HEK293 (cell line): ENCODE measurements at regions not wholly inside any gene's neighbourhood (a gene's known extent, or its start where the extent isn't known, plus 50 kb on each side); places are given as distances from the start of the nearest gene placed in this dataset.

ENCODE experiments used
- CTCF ChIA-PET: fragments of 350-600 bp; formaldehyde crosslinking; extraction: SDS; loops from one replicate; lab custom pipeline; 2021; ENCODE audit warnings: antibody characterized with exemption; lab: Yijun Ruan, JAX
- POLR2A ChIA-PET: fragments of 300-600 bp; formaldehyde crosslinking; extraction: SDS; loops from one replicate; lab custom pipeline; 2020; ENCODE audit warnings: antibody characterized with exemption, inconsistent platforms; lab: Yijun Ruan, JAX
- H3K27ac ChIP-seq: fragments of 200-500 bp; sonication (Bioruptor generic); 2 replicates; pipeline ENCODE4 v1.5.1; 2014; ENCODE audit warnings: low read depth, low read length, control low read depth, inconsistent platforms; ENCODE audit errors: extremely low read depth
- H3K36me3 ChIP-seq, 2 experiments: fragments of 200-500 bp in 1 of 2; sonication (Bioruptor generic) in 1 of 2; 1 replicate in 1 of 2; 2 replicates in 1 of 2; pipeline ENCODE4 v1.5.1; 2014 to 2017; ENCODE audit warnings: inconsistent platforms in 2 of 2, low read length in 2 of 2; ENCODE audit not compliant: control insufficient read depth in 2 of 2, insufficient read depth in 1 of 2
- H3K4me1 ChIP-seq: fragments of 200-500 bp; sonication (Bioruptor generic); 2 replicates; pipeline ENCODE4 v1.5.1; 2014; ENCODE audit warnings: mild to moderate bottlenecking, low read length, inconsistent platforms; ENCODE audit not compliant: control insufficient read depth, insufficient read depth
- H3K4me3 ChIP-seq: 2 replicates; pipeline ENCODE4 v1.5.1; 2011; ENCODE audit warnings: low read depth, mild to moderate bottlenecking, control low read depth, low read length, moderate library complexity
- H3K9me3 ChIP-seq: fragments of 200-500 bp; sonication (Bioruptor generic); 2 replicates; pipeline ENCODE4 v1.5.1; 2014; ENCODE audit warnings: low read depth, low read length, inconsistent platforms; ENCODE audit not compliant: control insufficient read depth, insufficient read depth
- BCL11A ChIP-seq: fragments of 450-650 bp; formaldehyde crosslinking; IDR thresholded peaks from 2 replicates; pipeline ENCODE4 v1.5.1; 2016; ENCODE audit warnings: low read depth, missing biosample characterization, missing genetic modification characterization
- KLF9 ChIP-seq: fragments of 450-650 bp; formaldehyde crosslinking; IDR thresholded peaks from 2 replicates; pipeline ENCODE4 v1.5.1; 2016; ENCODE audit warnings: missing biosample characterization, missing genetic modification characterization, low read depth
- MEIS1 ChIP-seq: sonication (generic); formaldehyde crosslinking; IDR thresholded peaks from 2 replicates; pipeline ENCODE4 v1.8.1; 2022; ENCODE audit warnings: missing genetic modification reagents, mild to moderate bottlenecking, borderline replicate concordance
- RBAK ChIP-seq: fragments of 450-650 bp; formaldehyde crosslinking; IDR thresholded peaks from 2 replicates; pipeline ENCODE4 v1.5.1; 2016; ENCODE audit warnings: missing biosample characterization, missing genetic modification characterization
- SP3 ChIP-seq: fragments of 450-650 bp; formaldehyde crosslinking; IDR thresholded peaks from 2 replicates; pipeline ENCODE4 v1.5.1; 2016; ENCODE audit warnings: missing biosample characterization, missing genetic modification characterization
- ZBTB20 ChIP-seq: fragments of 450-650 bp; formaldehyde crosslinking; IDR thresholded peaks from 2 replicates; pipeline ENCODE4 v1.5.1; 2016; ENCODE audit warnings: missing biosample characterization, missing genetic modification characterization
- ZBTB26 ChIP-seq: fragments of 450-650 bp; formaldehyde crosslinking; optimal IDR thresholded peaks from 2 replicates; pipeline ENCODE3; 2016; ENCODE audit warnings: missing biosample characterization, mild to moderate bottlenecking, missing genetic modification characterization
- ZNF16 ChIP-seq: fragments of 450-650 bp; formaldehyde crosslinking; IDR thresholded peaks from 2 replicates; pipeline ENCODE4 v1.5.1; 2016; ENCODE audit warnings: low read depth, missing biosample characterization, missing genetic modification characterization
- ZNF48 ChIP-seq: fragments of 450-650 bp; formaldehyde crosslinking; IDR thresholded peaks from 2 replicates; pipeline ENCODE4 v1.5.1; 2016; ENCODE audit warnings: missing biosample characterization, missing genetic modification characterization
- ZNF561 ChIP-seq: fragments of 450-650 bp; IDR thresholded peaks from 2 replicates; pipeline ENCODE4 v1.5.1; 2018; ENCODE audit warnings: missing biosample characterization, missing genetic modification characterization, borderline replicate concordance
- ZNF600 ChIP-seq: fragments of 450-650 bp; formaldehyde crosslinking; IDR thresholded peaks from 2 replicates; pipeline ENCODE4 v1.5.1; 2016; ENCODE audit warnings: missing biosample characterization, missing genetic modification characterization
- ZNF785 ChIP-seq: fragments of 450-650 bp; formaldehyde crosslinking; IDR thresholded peaks from 2 replicates; pipeline ENCODE4 v1.5.1; 2016; ENCODE audit warnings: missing biosample characterization, missing genetic modification characterization
- ZSCAN30 ChIP-seq: fragments of 450-650 bp; IDR thresholded peaks from 2 replicates; pipeline ENCODE4 v1.5.1; 2018; ENCODE audit warnings: missing biosample characterization, mild to moderate bottlenecking, missing genetic modification characterization, moderate library complexity
- TF ChIP-seq, protein P1 (sequence below): fragments of 450-650 bp; formaldehyde crosslinking; IDR thresholded peaks from 2 replicates; pipeline ENCODE4 v1.5.1; 2016; ENCODE audit warnings: missing biosample characterization, missing genetic modification characterization
- TF ChIP-seq, protein P2 (sequence below): fragments of 450-650 bp; formaldehyde crosslinking; IDR thresholded peaks from 2 replicates; pipeline ENCODE4 v1.5.1; 2016; ENCODE audit warnings: missing biosample characterization, missing genetic modification characterization
- TF ChIP-seq, protein P3 (sequence below): fragments of 450-650 bp; formaldehyde crosslinking; IDR thresholded peaks from 2 replicates; pipeline ENCODE4 v1.5.1; 2016; ENCODE audit warnings: missing biosample characterization, missing genetic modification characterization
- TF ChIP-seq, protein P4 (sequence below): fragments of 450-650 bp; formaldehyde crosslinking; IDR thresholded peaks from 2 replicates; pipeline ENCODE4 v1.5.1; 2016; ENCODE audit warnings: missing biosample characterization, missing genetic modification characterization
- TF ChIP-seq, protein P5 (sequence below): fragments of 450-650 bp; formaldehyde crosslinking; IDR thresholded peaks from 2 replicates; pipeline ENCODE4 v1.5.1; 2016; ENCODE audit warnings: missing biosample characterization, missing genetic modification characterization
- TF ChIP-seq, protein P6 (sequence below): fragments of 450-650 bp; formaldehyde crosslinking; IDR thresholded peaks from 2 replicates; pipeline ENCODE4 v1.5.1; 2017; ENCODE audit warnings: missing biosample characterization, missing genetic modification characterization

DNA sequence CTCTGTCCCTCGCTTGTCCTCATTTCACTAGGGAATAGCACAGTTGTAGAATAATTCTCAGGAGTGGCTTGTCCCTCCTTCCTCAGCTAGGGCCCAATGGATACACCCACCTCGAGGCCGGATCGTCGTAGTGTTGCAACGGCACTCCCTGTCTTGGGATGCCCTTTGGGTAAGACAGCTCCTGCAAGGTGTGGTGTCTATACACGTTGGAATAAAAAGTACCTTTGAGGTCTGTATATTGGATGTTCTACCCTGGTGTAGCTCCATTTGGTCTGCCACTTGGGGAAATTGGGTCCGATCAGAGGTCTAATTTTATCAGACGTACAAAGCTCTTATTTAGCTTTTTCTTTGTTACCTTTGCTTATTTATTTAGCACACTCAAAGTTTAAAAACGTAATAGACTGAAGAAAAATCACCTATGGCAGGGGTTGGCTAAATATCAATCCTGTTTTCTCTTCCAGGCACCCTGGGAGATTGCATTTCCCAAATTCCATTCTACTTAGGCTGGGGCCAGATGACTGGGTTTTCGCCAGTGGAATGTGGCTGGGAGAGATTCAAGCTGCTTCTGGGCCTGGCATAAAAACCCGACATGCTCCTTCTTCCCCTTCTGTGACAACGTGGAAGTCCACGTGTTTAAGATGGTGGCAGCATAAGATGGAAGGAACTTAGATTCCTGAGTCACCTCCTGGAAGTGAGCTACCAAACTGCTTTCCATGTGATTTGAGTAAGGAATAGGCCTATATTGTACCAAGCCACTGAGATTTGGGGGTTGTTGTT is 82.3 kb upstream of the CD83 start (continued):
- TF ChIP-seq, protein P1, sequence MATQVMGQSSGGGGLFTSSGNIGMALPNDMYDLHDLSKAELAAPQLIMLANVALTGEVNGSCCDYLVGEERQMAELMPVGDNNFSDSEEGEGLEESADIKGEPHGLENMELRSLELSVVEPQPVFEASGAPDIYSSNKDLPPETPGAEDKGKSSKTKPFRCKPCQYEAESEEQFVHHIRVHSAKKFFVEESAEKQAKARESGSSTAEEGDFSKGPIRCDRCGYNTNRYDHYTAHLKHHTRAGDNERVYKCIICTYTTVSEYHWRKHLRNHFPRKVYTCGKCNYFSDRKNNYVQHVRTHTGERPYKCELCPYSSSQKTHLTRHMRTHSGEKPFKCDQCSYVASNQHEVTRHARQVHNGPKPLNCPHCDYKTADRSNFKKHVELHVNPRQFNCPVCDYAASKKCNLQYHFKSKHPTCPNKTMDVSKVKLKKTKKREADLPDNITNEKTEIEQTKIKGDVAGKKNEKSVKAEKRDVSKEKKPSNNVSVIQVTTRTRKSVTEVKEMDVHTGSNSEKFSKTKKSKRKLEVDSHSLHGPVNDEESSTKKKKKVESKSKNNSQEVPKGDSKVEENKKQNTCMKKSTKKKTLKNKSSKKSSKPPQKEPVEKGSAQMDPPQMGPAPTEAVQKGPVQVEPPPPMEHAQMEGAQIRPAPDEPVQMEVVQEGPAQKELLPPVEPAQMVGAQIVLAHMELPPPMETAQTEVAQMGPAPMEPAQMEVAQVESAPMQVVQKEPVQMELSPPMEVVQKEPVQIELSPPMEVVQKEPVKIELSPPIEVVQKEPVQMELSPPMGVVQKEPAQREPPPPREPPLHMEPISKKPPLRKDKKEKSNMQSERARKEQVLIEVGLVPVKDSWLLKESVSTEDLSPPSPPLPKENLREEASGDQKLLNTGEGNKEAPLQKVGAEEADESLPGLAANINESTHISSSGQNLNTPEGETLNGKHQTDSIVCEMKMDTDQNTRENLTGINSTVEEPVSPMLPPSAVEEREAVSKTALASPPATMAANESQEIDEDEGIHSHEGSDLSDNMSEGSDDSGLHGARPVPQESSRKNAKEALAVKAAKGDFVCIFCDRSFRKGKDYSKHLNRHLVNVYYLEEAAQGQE = no peak
- TF ChIP-seq RBAK (tag by site-specific recombination) (no peak), SP3 (tag by site-specific recombination) (no peak), BCL11A (no peak), ZNF600 (no peak), ZNF16 (tag by site-specific recombination) (no peak), KLF9 (no peak), ZNF48 (tag by site-specific recombination) (no peak), MEIS1 (CRISPR knock-in tag) (no peak)

GRCh38 chr6:14035874-14036273 is 81.7 kb upstream of the CD83 start:
- Histone ChIP-seq H3K27ac (no peak overlapping the region), H3K4me1 (no peaks in the 10 kb centered on the region)
- CTCF ChIA-PET = interaction anchor here (0.5 to 7.5 kb wide), 7 partner anchors 9 to 131 kb away, joined by 3 to 61 read pairs (median 5); partner anchors contain the start of gene RNF182

GRCh38 chr6:14036911-14037310 is 80.7 kb upstream of the CD83 start:
- Histone ChIP-seq H3K27ac (no peak overlapping the region), H3K36me3 (no peaks in the 10 kb centered on the region), H3K4me3 (no peak overlapping the region), H3K9me3 (no peaks in the 10 kb centered on the region), H3K4me1 (no peaks in the 10 kb centered on the region)
- ChIA-PET POLR2A (no interaction called here), CTCF (interaction anchor here (0.9 to 7.5 kb wide), 5 partner anchors 10 to 130 kb away, joined by 3 to 61 read pairs (median 20); no protein-coding TSS in a partner anchor)
- TF ChIP-seq ZBTB26 (tag by site-specific recombination) (no peak), ZNF561 (tag by site-specific recombination) (no peak), ZNF785 (tag by site-specific recombination) (no peak), ZSCAN30 (tag by site-specific recombination) (no peak)
- TF ChIP-seq, protein P2, sequence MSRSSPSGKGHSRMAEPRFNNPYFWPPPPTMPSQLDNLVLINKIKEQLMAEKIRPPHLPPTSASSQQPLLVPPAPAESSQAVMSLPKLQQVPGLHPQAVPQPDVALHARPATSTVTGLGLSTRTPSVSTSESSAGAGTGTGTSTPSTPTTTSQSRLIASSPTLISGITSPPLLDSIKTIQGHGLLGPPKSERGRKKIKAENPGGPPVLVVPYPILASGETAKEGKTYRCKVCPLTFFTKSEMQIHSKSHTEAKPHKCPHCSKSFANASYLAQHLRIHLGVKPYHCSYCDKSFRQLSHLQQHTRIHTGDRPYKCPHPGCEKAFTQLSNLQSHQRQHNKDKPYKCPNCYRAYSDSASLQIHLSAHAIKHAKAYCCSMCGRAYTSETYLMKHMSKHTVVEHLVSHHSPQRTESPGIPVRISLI (tag by site-specific recombination) = no peak
- TF ChIP-seq, protein P3, sequence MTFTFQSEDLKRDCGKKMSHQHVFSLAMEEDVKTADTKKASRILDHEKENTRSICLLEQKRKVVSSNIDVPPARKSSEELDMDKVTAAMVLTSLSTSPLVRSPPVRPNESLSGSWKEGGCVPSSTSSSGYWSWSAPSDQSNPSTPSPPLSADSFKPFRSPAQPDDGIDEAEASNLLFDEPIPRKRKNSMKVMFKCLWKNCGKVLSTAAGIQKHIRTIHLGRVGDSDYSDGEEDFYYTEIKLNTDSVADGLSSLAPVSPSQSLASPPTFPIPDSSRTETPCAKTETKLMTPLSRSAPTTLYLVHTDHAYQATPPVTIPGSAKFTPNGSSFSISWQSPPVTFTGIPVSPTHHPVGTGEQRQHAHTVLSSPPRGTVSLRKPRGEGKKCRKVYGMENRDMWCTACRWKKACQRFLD = no peak
- TF ChIP-seq, protein P4, sequence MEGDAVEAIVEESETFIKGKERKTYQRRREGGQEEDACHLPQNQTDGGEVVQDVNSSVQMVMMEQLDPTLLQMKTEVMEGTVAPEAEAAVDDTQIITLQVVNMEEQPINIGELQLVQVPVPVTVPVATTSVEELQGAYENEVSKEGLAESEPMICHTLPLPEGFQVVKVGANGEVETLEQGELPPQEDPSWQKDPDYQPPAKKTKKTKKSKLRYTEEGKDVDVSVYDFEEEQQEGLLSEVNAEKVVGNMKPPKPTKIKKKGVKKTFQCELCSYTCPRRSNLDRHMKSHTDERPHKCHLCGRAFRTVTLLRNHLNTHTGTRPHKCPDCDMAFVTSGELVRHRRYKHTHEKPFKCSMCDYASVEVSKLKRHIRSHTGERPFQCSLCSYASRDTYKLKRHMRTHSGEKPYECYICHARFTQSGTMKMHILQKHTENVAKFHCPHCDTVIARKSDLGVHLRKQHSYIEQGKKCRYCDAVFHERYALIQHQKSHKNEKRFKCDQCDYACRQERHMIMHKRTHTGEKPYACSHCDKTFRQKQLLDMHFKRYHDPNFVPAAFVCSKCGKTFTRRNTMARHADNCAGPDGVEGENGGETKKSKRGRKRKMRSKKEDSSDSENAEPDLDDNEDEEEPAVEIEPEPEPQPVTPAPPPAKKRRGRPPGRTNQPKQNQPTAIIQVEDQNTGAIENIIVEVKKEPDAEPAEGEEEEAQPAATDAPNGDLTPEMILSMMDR (tag by site-specific recombination) = no peak
- TF ChIP-seq, protein P5, sequence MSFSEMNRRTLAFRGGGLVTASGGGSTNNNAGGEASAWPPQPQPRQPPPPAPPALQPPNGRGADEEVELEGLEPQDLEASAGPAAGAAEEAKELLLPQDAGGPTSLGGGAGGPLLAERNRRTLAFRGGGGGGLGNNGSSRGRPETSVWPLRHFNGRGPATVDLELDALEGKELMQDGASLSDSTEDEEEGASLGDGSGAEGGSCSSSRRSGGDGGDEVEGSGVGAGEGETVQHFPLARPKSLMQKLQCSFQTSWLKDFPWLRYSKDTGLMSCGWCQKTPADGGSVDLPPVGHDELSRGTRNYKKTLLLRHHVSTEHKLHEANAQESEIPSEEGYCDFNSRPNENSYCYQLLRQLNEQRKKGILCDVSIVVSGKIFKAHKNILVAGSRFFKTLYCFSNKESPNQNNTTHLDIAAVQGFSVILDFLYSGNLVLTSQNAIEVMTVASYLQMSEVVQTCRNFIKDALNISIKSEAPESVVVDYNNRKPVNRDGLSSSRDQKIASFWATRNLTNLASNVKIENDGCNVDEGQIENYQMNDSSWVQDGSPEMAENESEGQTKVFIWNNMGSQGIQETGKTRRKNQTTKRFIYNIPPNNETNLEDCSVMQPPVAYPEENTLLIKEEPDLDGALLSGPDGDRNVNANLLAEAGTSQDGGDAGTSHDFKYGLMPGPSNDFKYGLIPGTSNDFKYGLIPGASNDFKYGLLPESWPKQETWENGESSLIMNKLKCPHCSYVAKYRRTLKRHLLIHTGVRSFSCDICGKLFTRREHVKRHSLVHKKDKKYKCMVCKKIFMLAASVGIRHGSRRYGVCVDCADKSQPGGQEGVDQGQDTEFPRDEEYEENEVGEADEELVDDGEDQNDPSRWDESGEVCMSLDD (tag by site-specific recombination) = no peak

More at GRCh38 chr6:14035874-14036273, 81.7 kb upstream of the CD83 start:
- Histone ChIP-seq H3K36me3 (no peaks in the 10 kb centered on the region), H3K9me3 (no peaks in the 10 kb centered on the region), H3K4me3 (no peak overlapping the region)
- POLR2A ChIA-PET = no interaction called here
- TF ChIP-seq, protein P6, sequence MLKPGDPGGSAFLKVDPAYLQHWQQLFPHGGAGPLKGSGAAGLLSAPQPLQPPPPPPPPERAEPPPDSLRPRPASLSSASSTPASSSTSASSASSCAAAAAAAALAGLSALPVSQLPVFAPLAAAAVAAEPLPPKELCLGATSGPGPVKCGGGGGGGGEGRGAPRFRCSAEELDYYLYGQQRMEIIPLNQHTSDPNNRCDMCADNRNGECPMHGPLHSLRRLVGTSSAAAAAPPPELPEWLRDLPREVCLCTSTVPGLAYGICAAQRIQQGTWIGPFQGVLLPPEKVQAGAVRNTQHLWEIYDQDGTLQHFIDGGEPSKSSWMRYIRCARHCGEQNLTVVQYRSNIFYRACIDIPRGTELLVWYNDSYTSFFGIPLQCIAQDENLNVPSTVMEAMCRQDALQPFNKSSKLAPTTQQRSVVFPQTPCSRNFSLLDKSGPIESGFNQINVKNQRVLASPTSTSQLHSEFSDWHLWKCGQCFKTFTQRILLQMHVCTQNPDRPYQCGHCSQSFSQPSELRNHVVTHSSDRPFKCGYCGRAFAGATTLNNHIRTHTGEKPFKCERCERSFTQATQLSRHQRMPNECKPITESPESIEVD (tag by site-specific recombination) = no peak
- TF ChIP-seq ZBTB20 (tag by site-specific recombination) = no peak
